SU-DHL-6 (cell line): ENCODE measurements at regions not wholly inside any gene's neighbourhood (a gene's known extent, or its start where the extent isn't known, plus 50 kb on each side); places are given as distances from the start of the nearest gene placed in this dataset.

ENCODE experiments used
- H2AFZ ChIP-seq: fragments of 200-600 bp; sonication (generic); 2 replicates; pipeline ENCODE4 v1.6.1; 2014; ENCODE audit warnings: low read depth, mild to moderate bottlenecking, moderate library complexity, mixed read lengths, antibody characterized with exemption, low read length; ENCODE audit not compliant: severe bottlenecking
- H3F3A ChIP-seq: fragments of 200-600 bp; shearing (Covaris generic); 2 replicates; pipeline ENCODE4 v1.6.0; 2016; ENCODE audit warnings: antibody characterized with exemption, mild to moderate bottlenecking; ENCODE audit not compliant: insufficient read depth
- H3K27ac ChIP-seq: fragments of 200-600 bp; sonication (generic); 2 replicates; pipeline ENCODE4 v1.5.1; 2016; ENCODE audit warnings: low read depth, mild to moderate bottlenecking, low read length, moderate library complexity, mixed read lengths
- H3K27me3 ChIP-seq: fragments of 200-600 bp; sonication (generic), shearing (Covaris generic); 2 replicates; pipeline ENCODE4 v1.6.0; 2014; ENCODE audit warnings: mild to moderate bottlenecking, low read length
- H3K36me3 ChIP-seq: fragments of 200-600 bp; sonication (generic); 2 replicates; pipeline ENCODE4 v1.6.1; 2014; ENCODE audit warnings: mild to moderate bottlenecking, low read length, mixed read lengths
- H3K4me2 ChIP-seq: fragments of 300-600, 200-600 bp; shearing (Covaris generic), sonication (generic); 2 replicates; pipeline ENCODE4 v1.6.0; 2014; ENCODE audit warnings: low read length, low read depth, mild to moderate bottlenecking; ENCODE audit not compliant: poor library complexity, severe bottlenecking
- H3K4me3 ChIP-seq: fragments of 200-600 bp; sonication (generic); 2 replicates; pipeline ENCODE4 v1.5.1; 2014; ENCODE audit warnings: antibody characterized with exemption, low read length, mild to moderate bottlenecking, mixed read lengths; ENCODE audit not compliant: insufficient read depth, poor library complexity, severe bottlenecking
- H3K79me2 ChIP-seq: fragments of 200-600 bp; sonication (generic); 2 replicates; pipeline ENCODE4 v1.6.1; 2014; ENCODE audit warnings: mild to moderate bottlenecking, low read length, moderate library complexity; ENCODE audit not compliant: insufficient read depth
- H3K9ac ChIP-seq: fragments of 200-600 bp; sonication (generic); 2 replicates; pipeline ENCODE4 v1.7.0; 2014; ENCODE audit warnings: mild to moderate bottlenecking, low read length
- H3K9me2 ChIP-seq: fragments of 200-600 bp; sonication (generic); replicated peaks from 2 replicates; pipeline ENCODE4 v1.6.1; 2014; ENCODE audit warnings: low read length; ENCODE audit not compliant: insufficient read depth
- H3K9me3 ChIP-seq: fragments of 200-600 bp; sonication (generic); 2 replicates; pipeline ENCODE4 v1.6.1; 2014; ENCODE audit warnings: low read length, mixed read lengths; ENCODE audit not compliant: insufficient read depth
- H4K20me1 ChIP-seq: fragments of 200-600 bp; sonication (generic); 2 replicates; pipeline ENCODE4 v1.6.1; 2014; ENCODE audit warnings: low read depth, mild to moderate bottlenecking, antibody characterized with exemption, low read length, moderate library complexity, mixed read lengths
- EZH2phosphoT487 ChIP-seq: fragments of 200-600 bp; sonication (generic), shearing (Covaris generic); conservative IDR thresholded peaks from 2 replicates; pipeline ENCODE4 v1.6.1; 2018; ENCODE audit warnings: mild to moderate bottlenecking, antibody characterized with exemption, low read length, moderate library complexity, mixed read lengths
- TF ChIP-seq, protein P1 (sequence below): fragments of 200-600 bp; sonication (generic); IDR thresholded peaks from one replicate; pipeline ENCODE4 v1.5.1; 2017; ENCODE audit warnings: antibody characterized with exemption, mild to moderate bottlenecking, low read length, moderate library complexity; ENCODE audit not compliant: insufficient read depth, poor library complexity, severe bottlenecking

DNA sequence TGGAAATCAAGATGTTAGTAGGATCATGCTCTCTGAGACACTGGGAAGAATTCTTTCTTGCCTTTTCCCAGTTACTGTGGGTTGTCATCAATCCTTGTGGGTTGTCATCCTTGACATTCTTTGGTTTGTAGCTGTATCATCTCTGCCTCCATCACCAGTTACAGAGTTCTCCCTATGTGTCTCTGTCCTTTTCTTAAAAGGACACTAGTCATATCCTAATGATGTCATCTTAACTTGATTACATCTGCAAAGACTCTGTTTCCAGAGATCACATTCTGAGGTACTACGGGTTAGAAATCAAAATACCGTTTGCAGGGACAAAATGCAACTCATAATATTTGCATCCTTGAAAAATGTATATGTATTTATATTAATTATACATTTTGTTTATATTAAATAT is 500.4 kb downstream of the ZBBX start:
- no peaks in the 10 kb centered on the region for H3K36me3 ChIP-seq
- H2AFZ ChIP-seq, result no peak overlapping the region
- H3K79me2 ChIP-seq, result no peaks in the 10 kb centered on the region
- no peaks in the 10 kb centered on the region for H3K9me3 ChIP-seq
- no peak for TF ChIP-seq EZH2phosphoT487
- TF ChIP-seq, protein P1, sequence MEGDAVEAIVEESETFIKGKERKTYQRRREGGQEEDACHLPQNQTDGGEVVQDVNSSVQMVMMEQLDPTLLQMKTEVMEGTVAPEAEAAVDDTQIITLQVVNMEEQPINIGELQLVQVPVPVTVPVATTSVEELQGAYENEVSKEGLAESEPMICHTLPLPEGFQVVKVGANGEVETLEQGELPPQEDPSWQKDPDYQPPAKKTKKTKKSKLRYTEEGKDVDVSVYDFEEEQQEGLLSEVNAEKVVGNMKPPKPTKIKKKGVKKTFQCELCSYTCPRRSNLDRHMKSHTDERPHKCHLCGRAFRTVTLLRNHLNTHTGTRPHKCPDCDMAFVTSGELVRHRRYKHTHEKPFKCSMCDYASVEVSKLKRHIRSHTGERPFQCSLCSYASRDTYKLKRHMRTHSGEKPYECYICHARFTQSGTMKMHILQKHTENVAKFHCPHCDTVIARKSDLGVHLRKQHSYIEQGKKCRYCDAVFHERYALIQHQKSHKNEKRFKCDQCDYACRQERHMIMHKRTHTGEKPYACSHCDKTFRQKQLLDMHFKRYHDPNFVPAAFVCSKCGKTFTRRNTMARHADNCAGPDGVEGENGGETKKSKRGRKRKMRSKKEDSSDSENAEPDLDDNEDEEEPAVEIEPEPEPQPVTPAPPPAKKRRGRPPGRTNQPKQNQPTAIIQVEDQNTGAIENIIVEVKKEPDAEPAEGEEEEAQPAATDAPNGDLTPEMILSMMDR, result no peak
- H3K27ac ChIP-seq, result no peak overlapping the region
- no peak overlapping the region for H3K4me3 ChIP-seq
- H3K9ac ChIP-seq, result no peak overlapping the region
- H3K27me3 ChIP-seq, result no peaks in the 10 kb centered on the region
- no peaks in the 10 kb centered on the region for H3K9me2 ChIP-seq
- H3F3A ChIP-seq, result no peaks in the 10 kb centered on the region
- no peak overlapping the region for H3K4me2 ChIP-seq
- no peaks in the 10 kb centered on the region for H4K20me1 ChIP-seq

DNA sequence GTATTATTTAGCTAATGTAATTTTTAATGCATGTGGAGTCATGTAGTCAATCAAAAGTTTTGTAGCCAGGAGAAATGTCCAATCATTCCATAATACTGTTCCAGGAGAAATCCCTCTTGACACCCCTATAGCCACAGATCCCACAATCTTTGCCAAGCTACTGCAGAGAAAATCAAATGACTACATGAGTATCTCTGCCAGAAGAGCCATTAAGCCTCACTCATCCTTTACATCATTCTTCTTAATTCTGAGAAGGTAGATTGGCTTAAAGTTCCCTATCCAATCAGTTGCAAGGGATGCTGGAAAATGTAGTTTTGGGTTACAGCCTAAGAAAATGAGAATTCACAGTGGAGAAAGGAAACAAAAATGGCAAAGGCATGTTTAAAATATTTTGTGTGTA is 502.1 kb downstream of the ZBBX start:
- Histone ChIP-seq H3F3A (no peaks in the 10 kb centered on the region), H3K27me3 (no peaks in the 10 kb centered on the region), H3K9me3 (no peaks in the 10 kb centered on the region), H2AFZ (no peak overlapping the region), H3K9ac (no peak overlapping the region), H3K9me2 (no peaks in the 10 kb centered on the region), H3K4me2 (no peak overlapping the region), H3K79me2 (no peaks in the 10 kb centered on the region), H3K4me3 (no peak overlapping the region), H3K36me3 (no peaks in the 10 kb centered on the region), H3K27ac (no peak overlapping the region), H4K20me1 (no peaks in the 10 kb centered on the region)
- TF ChIP-seq EZH2phosphoT487, result no peak
- TF ChIP-seq, protein P1, result no peak

DNA sequence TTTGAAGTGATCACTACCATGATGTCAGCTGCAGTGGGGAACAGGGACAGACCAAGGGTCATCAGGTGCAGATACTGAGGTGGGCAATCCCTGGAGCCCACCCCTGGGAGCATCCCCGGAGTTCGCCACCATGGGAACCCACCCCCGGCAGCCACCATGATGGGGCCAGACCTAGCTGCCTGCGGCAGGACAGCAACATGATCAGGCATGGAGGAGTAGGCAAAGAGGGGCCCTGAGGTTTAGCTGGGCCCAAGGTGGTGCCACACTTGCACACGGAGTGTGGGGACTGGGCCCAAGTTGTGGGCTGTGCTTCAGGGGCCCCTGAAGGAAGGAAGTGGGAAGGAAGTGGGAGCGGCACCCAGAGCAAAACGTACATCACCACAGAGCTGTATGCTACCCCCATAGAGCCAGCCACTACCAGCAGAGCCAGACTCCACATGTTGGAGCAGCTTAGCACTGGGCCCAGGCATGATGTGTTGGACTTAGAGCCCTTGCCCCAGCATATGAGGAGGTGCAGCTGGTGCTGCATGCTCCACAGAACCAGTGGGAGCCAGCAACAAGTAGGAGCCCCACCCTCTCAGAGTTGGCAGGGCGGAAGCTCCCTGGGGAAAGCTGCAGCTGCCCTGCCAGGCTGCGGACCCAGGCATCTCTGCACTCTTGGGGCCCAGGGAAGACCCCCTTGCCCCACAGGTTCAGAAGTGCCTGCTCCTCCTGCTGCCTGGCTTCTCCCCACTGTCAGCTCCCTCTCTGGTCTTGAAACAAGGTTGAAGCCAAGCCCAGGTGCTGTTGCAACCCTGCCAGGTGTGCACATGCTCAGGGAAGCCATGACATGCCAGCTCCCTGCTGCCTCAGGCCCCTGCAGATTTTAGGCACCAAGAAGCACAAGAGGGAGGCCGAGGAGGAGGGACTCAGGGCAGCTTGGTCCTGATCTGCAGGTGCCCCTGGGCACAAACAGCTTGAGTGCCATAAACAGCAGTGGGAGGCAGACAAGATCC is 515.3 kb downstream of the ZBBX start:
- no peaks in the 10 kb centered on the region for H3K27me3 ChIP-seq
- no peak overlapping the region for H3K4me2 ChIP-seq
- H3K79me2 ChIP-seq, result no peaks in the 10 kb centered on the region
- H3K9me3 ChIP-seq, result peaks cover 18% of the 10 kb centered on the region; the same call in 1 of the 2 replicates
- H3K27ac ChIP-seq, result no peak overlapping the region
- H3K4me3 ChIP-seq, result no peak overlapping the region
- no peak overlapping the region for H2AFZ ChIP-seq
- H4K20me1 ChIP-seq, result no peaks in the 10 kb centered on the region
- TF ChIP-seq, protein P1, result no peak
- TF ChIP-seq EZH2phosphoT487, result no peak
- H3K9me2 ChIP-seq, result no peaks in the 10 kb centered on the region
- no peaks in the 10 kb centered on the region for H3F3A ChIP-seq
- no peaks in the 10 kb centered on the region for H3K36me3 ChIP-seq
- no peak overlapping the region for H3K9ac ChIP-seq
